GM06990 (cell line): ENCODE measurements at regions not wholly inside any gene's neighbourhood (a gene's known extent, or its start where the extent isn't known, plus 50 kb on each side); places are given as distances from the start of the nearest gene placed in this dataset.
A peak's percentile ranks its signal among the peaks of the same experiment; 100 is the strongest.

Source experiments
- DNase-seq: peaks from one replicate; pipeline ENCODE4 v3.0.0-alpha.2; 2011; ENCODE audit not compliant: insufficient read length; ENCODE audit errors: extremely low read depth
- H3K27me3 ChIP-seq: replicated peaks from 2 replicates; pipeline ENCODE4 v1.6.0; 2011; ENCODE audit warnings: low read length; ENCODE audit not compliant: control insufficient read depth, insufficient read depth
- H3K36me3 ChIP-seq: 2 replicates; pipeline ENCODE4 v1.5.1; 2011; ENCODE audit warnings: low read length; ENCODE audit not compliant: control insufficient read depth, insufficient read depth
- H3K4me3 ChIP-seq: replicated peaks from 2 replicates; pipeline ENCODE4 v1.5.1; 2011; ENCODE audit warnings: low read depth, mild to moderate bottlenecking, control low read depth, low read length
- TF ChIP-seq, protein P1 (sequence below): IDR thresholded peaks from 2 replicates; pipeline ENCODE4 v1.5.1; 2011; ENCODE audit warnings: low read length, control low read depth, mild to moderate bottlenecking, inconsistent platforms; ENCODE audit not compliant: insufficient read depth, poor library complexity, severe bottlenecking

DNA sequence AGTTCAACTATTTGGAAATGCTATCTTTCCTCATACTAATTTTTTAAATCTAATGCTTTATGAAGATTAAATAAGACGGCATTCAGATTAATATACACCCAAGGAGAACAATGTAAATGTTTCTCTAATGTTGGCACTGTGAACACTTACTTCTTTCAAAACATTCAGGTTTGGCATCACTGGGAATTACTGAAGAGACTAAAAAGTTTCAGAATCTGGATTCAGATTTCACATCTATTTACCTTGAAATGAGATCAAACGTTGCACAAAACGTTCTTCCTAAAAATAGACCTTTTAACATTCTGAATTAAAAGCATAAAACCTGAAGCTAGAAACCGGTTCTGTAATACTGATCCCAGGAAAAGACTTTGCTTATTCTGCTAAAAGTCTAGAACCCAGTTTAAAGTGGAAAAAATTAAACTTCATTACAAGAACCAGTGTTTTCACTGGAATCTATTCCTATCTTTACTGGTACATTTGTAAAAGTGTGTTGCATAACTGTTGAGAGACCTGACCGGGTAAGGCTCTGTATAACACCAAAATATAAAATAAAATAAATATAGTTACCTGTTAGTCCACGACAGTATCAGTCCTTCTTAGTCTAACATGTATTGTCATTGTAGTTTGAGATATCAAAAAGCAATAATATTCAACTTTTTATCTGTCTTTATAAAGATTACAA lies 117.4 kb upstream of the MAP9 start:
- H3K27me3 ChIP-seq, result no peaks in the 10 kb centered on the region
- no peak for DNase-seq
- no peak overlapping the region for H3K4me3 ChIP-seq
- H3K36me3 ChIP-seq, result no peaks in the 10 kb centered on the region
- TF ChIP-seq, protein P1, sequence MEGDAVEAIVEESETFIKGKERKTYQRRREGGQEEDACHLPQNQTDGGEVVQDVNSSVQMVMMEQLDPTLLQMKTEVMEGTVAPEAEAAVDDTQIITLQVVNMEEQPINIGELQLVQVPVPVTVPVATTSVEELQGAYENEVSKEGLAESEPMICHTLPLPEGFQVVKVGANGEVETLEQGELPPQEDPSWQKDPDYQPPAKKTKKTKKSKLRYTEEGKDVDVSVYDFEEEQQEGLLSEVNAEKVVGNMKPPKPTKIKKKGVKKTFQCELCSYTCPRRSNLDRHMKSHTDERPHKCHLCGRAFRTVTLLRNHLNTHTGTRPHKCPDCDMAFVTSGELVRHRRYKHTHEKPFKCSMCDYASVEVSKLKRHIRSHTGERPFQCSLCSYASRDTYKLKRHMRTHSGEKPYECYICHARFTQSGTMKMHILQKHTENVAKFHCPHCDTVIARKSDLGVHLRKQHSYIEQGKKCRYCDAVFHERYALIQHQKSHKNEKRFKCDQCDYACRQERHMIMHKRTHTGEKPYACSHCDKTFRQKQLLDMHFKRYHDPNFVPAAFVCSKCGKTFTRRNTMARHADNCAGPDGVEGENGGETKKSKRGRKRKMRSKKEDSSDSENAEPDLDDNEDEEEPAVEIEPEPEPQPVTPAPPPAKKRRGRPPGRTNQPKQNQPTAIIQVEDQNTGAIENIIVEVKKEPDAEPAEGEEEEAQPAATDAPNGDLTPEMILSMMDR, result no peak

DNA sequence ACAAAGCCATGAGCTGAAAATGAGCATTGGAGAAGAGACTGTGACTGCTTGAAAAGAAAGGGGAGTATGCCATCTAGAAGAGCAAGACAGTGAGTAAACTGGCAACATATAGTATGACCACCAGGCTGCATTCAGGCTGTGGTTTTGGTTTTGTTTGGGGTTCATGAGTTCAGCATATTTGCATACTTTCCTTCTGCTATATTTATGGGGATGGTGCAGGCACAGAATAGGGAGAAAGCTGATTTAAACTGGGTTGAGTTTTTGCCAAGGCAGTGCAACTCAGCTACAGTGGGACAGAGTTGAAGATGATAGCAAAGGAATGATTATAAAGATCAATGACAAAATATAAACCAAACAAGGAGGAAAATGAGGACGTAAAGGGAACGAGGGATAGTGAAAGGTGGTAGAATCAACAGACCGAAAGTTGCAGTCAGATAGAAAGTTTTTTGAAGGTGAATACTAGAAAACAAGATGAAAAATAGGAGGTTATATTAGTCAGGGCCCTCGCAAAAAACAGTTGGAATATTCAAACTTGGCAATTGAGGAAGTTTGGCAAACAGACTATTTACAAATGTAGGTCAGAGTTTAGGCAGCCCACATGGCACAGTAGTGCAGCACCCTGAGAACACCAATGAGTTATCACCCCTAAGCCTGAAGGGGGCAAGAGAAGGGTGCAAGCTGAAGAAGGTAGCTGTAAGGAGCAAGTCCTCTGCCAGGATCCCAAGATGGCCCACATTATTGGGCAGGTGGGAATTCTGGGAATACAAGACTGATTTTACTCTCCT lies 114.8 kb upstream of the MAP9 start:
- Histone ChIP-seq H3K27me3 (no peaks in the 10 kb centered on the region), H3K36me3 (no peaks in the 10 kb centered on the region), H3K4me3 (peak overlapping the region; percentile 31)
- DNase-seq, result peak; percentile 34
- TF ChIP-seq, protein P1, result no peak

DNA sequence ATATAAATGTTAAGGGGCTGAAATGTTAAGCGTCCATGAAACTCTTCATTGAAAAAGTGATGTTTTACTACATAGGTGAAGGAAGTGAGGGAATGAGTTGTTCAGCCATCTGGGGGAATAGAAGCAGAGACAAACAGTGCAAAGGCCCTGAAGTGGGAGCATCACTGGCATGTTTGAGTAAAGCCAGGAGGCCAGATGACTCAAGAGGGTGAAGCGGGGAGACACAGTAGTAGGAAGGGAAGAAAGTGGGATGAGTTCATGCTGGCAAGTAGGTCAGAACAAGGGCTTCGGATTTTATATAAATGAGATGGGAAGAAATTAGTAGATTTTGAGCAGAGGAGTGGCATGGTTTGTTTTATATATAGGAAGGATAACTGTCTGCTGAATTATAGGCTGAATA lies 112.5 kb upstream of the MAP9 start:
- Histone ChIP-seq H3K4me3 (no peak overlapping the region), H3K36me3 (no peaks in the 10 kb centered on the region), H3K27me3 (no peaks in the 10 kb centered on the region)
- DNase-seq, result no peak
- TF ChIP-seq, protein P1, result no peak

DNA sequence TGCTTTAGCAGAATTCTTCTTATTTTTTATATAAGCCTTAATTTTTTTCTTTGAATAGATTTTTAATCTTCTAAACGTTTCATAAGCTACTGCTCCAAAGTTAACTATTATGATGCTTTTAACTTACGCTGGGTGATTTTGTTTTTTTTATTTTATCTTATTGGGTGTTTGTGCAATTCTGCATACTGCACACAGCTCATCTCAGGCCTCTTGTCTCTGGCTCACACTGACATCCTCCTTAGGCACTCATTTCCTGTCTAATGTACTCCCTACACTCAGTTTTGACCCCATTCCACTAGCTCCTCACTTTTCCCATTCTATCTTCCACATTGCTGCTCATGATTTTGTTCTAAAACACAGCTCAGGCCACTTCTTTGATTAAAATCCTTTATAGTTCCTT lies 111.9 kb upstream of the MAP9 start:
- Histone ChIP-seq H3K27me3 (no peaks in the 10 kb centered on the region), H3K36me3 (no peaks in the 10 kb centered on the region), H3K4me3 (no peak overlapping the region)
- TF ChIP-seq, protein P1, result no peak
- DNase-seq, result no peak

DNA sequence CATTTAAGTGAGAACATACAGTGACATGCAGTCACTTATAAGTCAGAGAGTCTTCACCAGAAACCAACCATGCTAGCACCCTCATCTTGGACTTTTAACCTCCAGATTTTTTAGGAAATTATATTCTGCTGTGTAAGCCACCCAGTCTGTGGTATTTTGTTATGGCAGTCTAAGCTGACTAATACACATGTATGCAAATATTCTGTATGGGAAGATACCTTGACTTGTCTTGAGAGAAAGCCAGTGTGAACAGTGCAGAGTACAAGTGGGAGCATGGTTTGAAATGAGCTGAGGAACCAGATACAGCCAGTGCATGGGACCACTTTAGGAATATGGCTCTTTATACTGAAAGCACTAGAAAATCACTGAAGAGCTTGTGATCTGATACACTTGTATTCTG lies 110.4 kb upstream of the MAP9 start:
- no peaks in the 10 kb centered on the region for H3K36me3 ChIP-seq
- DNase-seq, result no peak
- H3K4me3 ChIP-seq, result no peak overlapping the region
- TF ChIP-seq, protein P1, result no peak
- H3K27me3 ChIP-seq, result no peaks in the 10 kb centered on the region

DNA sequence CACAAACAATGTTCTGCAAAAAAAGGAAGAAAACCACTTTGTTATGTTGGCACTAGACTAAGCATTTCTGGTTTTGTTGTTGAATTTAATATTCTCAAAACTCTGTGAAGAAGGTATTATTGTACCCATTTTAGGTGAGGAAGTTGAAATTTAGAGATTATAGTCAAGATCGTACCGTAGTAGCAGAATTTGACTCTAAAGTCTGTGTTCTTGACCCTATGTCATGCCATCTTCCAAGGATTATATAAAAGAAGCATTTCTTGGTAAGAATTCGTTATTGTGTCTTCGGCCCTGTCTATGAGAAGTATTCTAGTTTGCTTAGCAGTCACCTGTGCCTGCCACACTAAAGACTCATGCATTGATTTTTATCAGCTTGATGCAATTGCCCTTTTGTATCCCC lies 104.4 kb upstream of the MAP9 start:
- H3K4me3 ChIP-seq, result no peak overlapping the region
- TF ChIP-seq, protein P1, result no peak
- no peak for DNase-seq
- H3K27me3 ChIP-seq, result no peaks in the 10 kb centered on the region
- H3K36me3 ChIP-seq, result no peaks in the 10 kb centered on the region
